NOMO-1 (cell line): ENCODE measurements at regions not wholly inside any gene's neighbourhood (a gene's known extent, or its start where the extent isn't known, plus 50 kb on each side); places are given as distances from the start of the nearest gene placed in this dataset.
"Not testable (repeated sequence)": the region's sequence is repeated elsewhere in the genome, so short reads cannot be mapped to it uniquely, and the experiment has no call there.

Experiments used
- DNase-seq, 2 experiments: peaks; one replicate each; lab custom pipeline; 2025; ENCODE audit not compliant: unreplicated experiment in 2 of 2; lab: John Stamatoyannopoulos, UW

GRCh38 chr16:72467157-72467759, 295.3 kb upstream of the PMFBP1 start:
- peak; percentile 3 to 46 for DNase-seq

- no peak for DNase-seq
Measured at GRCh38 chr16:72464597-72465368, 292.8 kb upstream of the PMFBP1 start.

GRCh38 chr16:72464052-72464451, 292.1 kb upstream of the PMFBP1 start:
- DNase-seq, result no peak

GRCh38 chr16:72458035-72458434, 286.1 kb upstream of the PMFBP1 start:
- no peak for DNase-seq

GRCh38 chr16:72457243-72457940, 285.4 kb upstream of the PMFBP1 start:
- no peak for DNase-seq

GRCh38 chr16:72455743-72456659, 284.0 kb upstream of the PMFBP1 start:
- DNase-seq, result no peak

GRCh38 chr16:72453856-72454255, 281.9 kb upstream of the PMFBP1 start:
- not testable (repeated sequence) for DNase-seq

GRCh38 chr16:72444696-72445095, 272.7 kb upstream of the PMFBP1 start:
- peak; percentile 23 to 78 for DNase-seq

GRCh38 chr16:72443809-72444208, 271.9 kb upstream of the PMFBP1 start:
- DNase-seq, result no peak

- peak; percentile 47 to 76 for DNase-seq
Measured at GRCh38 chr16:72442385-72443158, 270.6 kb upstream of the PMFBP1 start.

GRCh38 chr16:72437891-72438290, 265.9 kb upstream of the PMFBP1 start:
- DNase-seq, result no peak

- peak in 1 of 2 experiments; percentile 6 for DNase-seq
Measured at GRCh38 chr16:72434159-72434558, 262.2 kb upstream of the PMFBP1 start.

GRCh38 chr16:72430121-72430520, 258.2 kb upstream of the PMFBP1 start:
- no peak for DNase-seq

- DNase-seq, result no peak
Measured at GRCh38 chr16:72429671-72430081, 257.7 kb upstream of the PMFBP1 start.

- no peak for DNase-seq
Measured at GRCh38 chr16:72428681-72429376, 256.9 kb upstream of the PMFBP1 start.

GRCh38 chr16:72427783-72428331, 255.9 kb upstream of the PMFBP1 start:
- DNase-seq, result no peak

GRCh38 chr16:72427051-72427782, 255.3 kb upstream of the PMFBP1 start:
- DNase-seq, result no peak

- DNase-seq, result no peak
Measured at GRCh38 chr16:72426386-72426785, 254.4 kb upstream of the PMFBP1 start.
